HG02798 (cell line): ENCODE measurements at regions not wholly inside any gene's neighbourhood (a gene's known extent, or its start where the extent isn't known, plus 50 kb on each side); places are given as distances from the start of the nearest gene placed in this dataset.

Experiments
- ATAC-seq: cut with Tn5 transposase; IDR thresholded peaks from one replicate; pipeline ENCODE4 v1.9.1; 2021; ENCODE audit warnings: mild to moderate bottlenecking; ENCODE audit not compliant: unreplicated experiment, poor library complexity

DNA sequence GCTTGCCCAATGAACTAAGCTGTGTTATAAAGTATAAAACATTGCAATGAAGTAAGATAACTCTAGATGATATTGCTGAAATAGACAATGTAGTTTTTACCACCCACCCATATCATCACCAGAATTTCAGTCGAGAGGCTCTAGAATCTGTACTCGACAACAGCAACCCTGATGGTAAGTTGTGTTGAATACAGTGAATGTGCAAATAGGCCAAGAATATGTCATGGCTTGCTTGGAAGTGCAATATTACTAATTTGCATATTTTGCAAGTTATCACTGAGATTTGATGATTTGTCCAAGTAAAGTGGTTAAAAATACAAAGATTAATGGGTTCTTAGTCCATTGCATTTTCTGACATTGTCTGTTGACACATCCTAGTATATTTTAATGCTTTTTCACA is 90.6 kb upstream of the TUSC7 start:
- ATAC-seq, result no peak

DNA sequence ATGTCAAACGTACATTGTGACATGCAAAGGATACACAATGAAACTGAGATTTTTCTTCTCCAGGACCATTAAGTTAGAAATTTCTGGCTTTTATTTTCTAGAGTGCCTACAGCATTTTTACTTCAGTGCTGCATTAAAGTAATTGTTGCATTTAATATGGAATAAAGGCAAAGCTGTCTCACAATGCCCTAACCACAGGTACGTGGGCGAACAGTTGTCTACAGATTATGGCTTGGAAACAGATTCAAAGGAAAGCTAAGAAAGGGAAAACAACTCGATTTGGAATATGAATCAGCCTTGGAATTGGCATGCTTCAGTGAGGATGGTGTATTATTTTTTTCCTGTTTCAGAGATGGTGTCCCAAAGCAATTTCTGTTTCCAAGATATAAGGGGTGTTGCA is 79.1 kb upstream of the TUSC7 start:
- ATAC-seq, result no peak

DNA sequence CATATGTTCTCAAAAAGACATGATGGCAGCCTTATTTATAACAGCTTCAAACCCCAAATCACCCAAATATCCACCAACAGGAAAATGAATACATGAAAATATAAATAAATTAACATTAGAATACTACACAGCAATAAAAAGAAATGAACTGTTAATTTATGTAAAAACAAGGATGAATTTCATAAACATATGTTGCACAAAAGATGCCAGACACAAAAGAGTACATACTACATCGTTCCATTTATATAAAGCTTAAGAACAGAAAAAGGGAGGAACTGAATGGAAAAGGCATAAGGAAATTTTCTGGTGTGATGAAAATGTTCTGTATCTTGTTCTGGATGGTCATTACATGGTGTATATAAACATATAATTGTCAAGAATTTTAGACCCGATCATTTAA is 69.9 kb upstream of the TUSC7 start:
- no peak for ATAC-seq

DNA sequence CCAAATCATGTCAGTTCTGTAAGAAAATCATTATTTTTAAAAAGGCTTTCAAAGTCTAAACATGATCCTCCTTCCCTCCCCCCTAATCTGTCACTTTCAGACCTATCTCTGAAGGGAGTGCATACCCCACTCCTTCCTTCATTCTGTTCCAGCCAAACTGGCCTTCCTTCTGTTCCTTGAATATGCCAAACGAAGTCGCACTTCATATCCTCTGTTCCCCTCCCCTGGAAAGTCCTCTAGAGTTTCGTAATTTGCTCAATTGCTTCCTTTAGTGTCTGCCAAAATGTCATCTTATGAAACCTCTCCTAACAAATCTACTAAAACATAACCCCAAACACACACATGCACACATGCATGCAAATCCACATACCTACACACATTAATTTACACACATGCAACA is 69.5 kb upstream of the TUSC7 start:
- no peak for ATAC-seq

DNA sequence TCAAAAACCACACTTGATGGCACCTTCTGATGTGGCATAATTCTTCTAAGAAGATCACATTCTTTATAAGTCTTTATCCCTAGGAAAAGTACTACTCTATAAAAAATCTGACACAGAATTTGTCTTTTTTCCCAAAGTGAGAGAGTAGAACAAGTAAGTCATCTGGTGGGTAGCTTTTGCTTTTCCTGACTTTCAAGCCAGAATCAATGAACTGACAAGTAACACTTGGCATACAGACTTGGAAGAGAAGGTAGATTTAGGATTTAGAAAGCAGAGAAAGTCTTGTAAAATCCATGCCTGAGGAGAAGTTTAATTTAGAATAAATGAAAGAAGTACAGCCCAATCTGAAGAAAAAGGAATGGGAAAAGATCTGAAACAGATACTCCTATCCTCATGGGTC is 66.6 kb upstream of the TUSC7 start:
- no peak for ATAC-seq

DNA sequence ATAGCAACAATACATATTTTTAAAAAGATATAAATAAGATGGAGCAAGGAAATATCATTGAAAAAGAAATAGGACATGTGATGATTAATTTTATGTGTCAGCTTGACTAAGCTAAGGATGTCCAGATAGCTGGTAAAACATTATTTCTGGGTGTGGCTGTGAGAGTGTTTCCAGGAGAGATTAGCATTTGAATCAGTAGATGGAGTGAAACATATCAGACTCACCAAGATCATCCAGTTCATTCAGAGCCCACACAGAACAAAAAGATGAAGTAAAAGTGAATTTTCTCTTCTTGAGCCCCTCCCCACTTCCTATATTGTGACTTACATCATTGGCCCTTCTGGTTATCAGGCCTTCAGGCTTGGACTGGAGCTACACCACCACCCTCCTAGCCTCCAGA is 61.6 kb upstream of the TUSC7 start:
- ATAC-seq, result no peak
